CD14-positive monocyte (primary cell): ENCODE measurements at regions not wholly inside any gene's neighbourhood (a gene's known extent, or its start where the extent isn't known, plus 50 kb on each side); places are given as distances from the start of the nearest gene placed in this dataset.

Source experiments
- DNase-seq, 3 donors: peaks; one replicate each; pipeline ENCODE4 v3.0.0-alpha.2; 2011 to 2022
- H2AFZ ChIP-seq: 2 replicates; pipeline ENCODE4 v1.6.0; 2012; ENCODE audit warnings: mild to moderate bottlenecking, low read depth, low read length, inconsistent platforms; ENCODE audit not compliant: insufficient read depth, poor library complexity, severe bottlenecking
- H3K27ac ChIP-seq, 2 donors: 1 replicate in 1 of 2; 2 replicates in 1 of 2; pipeline ENCODE4 v1.5.1; 2012 to 2013; ENCODE audit warnings: low read length in 2 of 2, control low read depth in 1 of 2, inconsistent platforms in 1 of 2, low read depth in 1 of 2, mild to moderate bottlenecking in 1 of 2
- H3K27me3 ChIP-seq, 2 donors: one replicate each; pipeline versions ENCODE4 v1.6.0 to v1.6.1; 2011 to 2013; ENCODE audit warnings: low read length in 2 of 2; ENCODE audit not compliant: control insufficient read depth in 2 of 2, insufficient read depth in 2 of 2
- H3K36me3 ChIP-seq, 2 donors: replicated peaks in 1 of 2; 1 replicate in 1 of 2; 2 replicates in 1 of 2; pipeline versions ENCODE4 v1.5.1 to v1.6.1; 2012 to 2013; ENCODE audit warnings: low read length in 2 of 2, control low read depth in 1 of 2, inconsistent platforms in 1 of 2, mild to moderate bottlenecking in 1 of 2; ENCODE audit not compliant: insufficient read depth in 2 of 2, control insufficient read depth in 1 of 2
- H3K4me1 ChIP-seq, 2 donors: 1 replicate in 1 of 2; 2 replicates in 1 of 2; pipeline versions ENCODE4 v1.5.1 to v1.6.1; 2012 to 2013; ENCODE audit warnings: low read length in 2 of 2, control low read depth in 1 of 2, inconsistent platforms in 1 of 2, mild to moderate bottlenecking in 1 of 2, moderate library complexity in 1 of 2; ENCODE audit not compliant: insufficient read depth in 2 of 2, control insufficient read depth in 1 of 2
- H3K4me2 ChIP-seq: replicated peaks from 2 replicates; pipeline ENCODE3; 2012; ENCODE audit warnings: low read length, moderate library complexity, mild to moderate bottlenecking; ENCODE audit not compliant: poor library complexity, severe bottlenecking; ENCODE audit errors: extremely low read depth
- H3K4me3 ChIP-seq, 3 experiments: fragments of 200-600 bp in 1 of 3; sonication (generic) in 1 of 3; replicated peaks in 1 of 3; 1 replicate in 2 of 3; 2 replicates in 1 of 3; pipeline ENCODE4 v1.5.1; 2011 to 2013; ENCODE audit warnings: low read length in 3 of 3, mild to moderate bottlenecking in 3 of 3, control low read depth in 2 of 3, low read depth in 2 of 3, inconsistent platforms in 1 of 3, moderate library complexity in 1 of 3
- H3K79me2 ChIP-seq: 2 replicates; pipeline ENCODE4 v1.6.0; 2012; ENCODE audit warnings: mild to moderate bottlenecking, control low read depth, inconsistent platforms, low read length, moderate library complexity; ENCODE audit not compliant: insufficient read depth
- H3K9ac ChIP-seq: 2 replicates; pipeline ENCODE4 v1.6.0; 2017; ENCODE audit warnings: low read length, mild to moderate bottlenecking; ENCODE audit not compliant: insufficient read depth, poor library complexity, severe bottlenecking
- H3K9me3 ChIP-seq, 2 donors: replicated peaks in 1 of 2; 1 replicate in 1 of 2; 2 replicates in 1 of 2; pipeline versions ENCODE4 v1.5.1 to v1.6.1; 2012 to 2013; ENCODE audit warnings: low read length in 2 of 2, control low read depth in 1 of 2; ENCODE audit not compliant: control insufficient read depth in 1 of 2, insufficient read depth in 1 of 2
- H4K20me1 ChIP-seq: 2 replicates; pipeline ENCODE4 v1.6.0; 2012; ENCODE audit warnings: mild to moderate bottlenecking, low read length, control low read depth, moderate library complexity; ENCODE audit not compliant: insufficient read depth
- H3K27ac Mint-ChIP-seq, 7 donors: one replicate each; pipeline ENCODE4 v1.8.0; 2020; ENCODE audit warnings: mild to moderate bottlenecking in 7 of 7, mixed read lengths in 7 of 7, moderate library complexity in 6 of 7, inconsistent platforms in 2 of 7
- H3K27me3 Mint-ChIP-seq, 3 donors: one replicate each; pipeline ENCODE4 v1.8.0; 2021 to 2022; ENCODE audit warnings: low read depth in 3 of 3, mild to moderate bottlenecking in 3 of 3, mixed read lengths in 3 of 3, moderate library complexity in 3 of 3, inconsistent platforms in 1 of 3
- H3K36me3 Mint-ChIP-seq, 2 donors: one replicate each; pipeline ENCODE4 v1.8.0; 2020; ENCODE audit warnings: mixed read lengths in 2 of 2, inconsistent platforms in 1 of 2, mild to moderate bottlenecking in 1 of 2
- H3K4me1 Mint-ChIP-seq: one replicate; pipeline ENCODE4 v1.8.0; 2020; ENCODE audit warnings: mild to moderate bottlenecking, mixed read lengths
- H3K4me3 Mint-ChIP-seq, 2 donors: one replicate each; pipeline ENCODE4 v1.8.0; 2020; ENCODE audit warnings: mild to moderate bottlenecking in 2 of 2, mixed read lengths in 2 of 2, moderate library complexity in 1 of 2
- H3K9me3 Mint-ChIP-seq, 7 donors: one replicate each; pipeline ENCODE4 v1.8.0; 2020 to 2022; ENCODE audit warnings: mixed read lengths in 7 of 7, mild to moderate bottlenecking in 6 of 7, moderate library complexity in 6 of 7, inconsistent platforms in 2 of 7
- WGBS: methylation state at CpG from one replicate; pipeline ENCODE4 v1.1.5; 2013; ENCODE audit warnings: missing lambda C conversion rate; ENCODE audit not compliant: insufficient coverage; 5-methylcytosine and 5-hydroxymethylcytosine counted together
- intact Hi-C, 2 donors: fragments of 100-400 bp; cut with micrococcal nuclease; formaldehyde crosslinking; loops; one replicate each; pipeline versions ENCODE4 v1.15.0 to v1.15.1; 2023
- TF ChIP-seq, protein P1 (sequence below): fragments of 200-600 bp; IDR thresholded peaks from one replicate; pipeline ENCODE4 v1.8.0; 2022; ENCODE audit warnings: antibody characterized with exemption, mild to moderate bottlenecking

- peaks cover 0 to 9% (median 3%) of the 10 kb centered on the region in 7 donors for H3K9me3 Mint-ChIP-seq
- H3K79me2 ChIP-seq, result no peaks in the 10 kb centered on the region
- H3K36me3 ChIP-seq, result no peaks in the 10 kb centered on the region
- H2AFZ ChIP-seq, result no peak overlapping the region
- no peaks in the 10 kb centered on the region for H3K27me3 Mint-ChIP-seq
- no peaks in the 10 kb centered on the region for H4K20me1 ChIP-seq
- intact Hi-C loops, result no loop called here
- H3K4me1 Mint-ChIP-seq, result peaks cover 3% of the 10 kb centered on the region
- H3K9me3 ChIP-seq, result no peaks in the 10 kb centered on the region
- H3K27ac Mint-ChIP-seq, result no peak overlapping the region
- H3K27me3 ChIP-seq, result no peaks in the 10 kb centered on the region
- no CpG with 5 or more reads among the region's 2 CpGs for WGBS
- H3K4me3 Mint-ChIP-seq, result no peak overlapping the region
- DNase-seq, result no peak
- TF ChIP-seq, protein P1, sequence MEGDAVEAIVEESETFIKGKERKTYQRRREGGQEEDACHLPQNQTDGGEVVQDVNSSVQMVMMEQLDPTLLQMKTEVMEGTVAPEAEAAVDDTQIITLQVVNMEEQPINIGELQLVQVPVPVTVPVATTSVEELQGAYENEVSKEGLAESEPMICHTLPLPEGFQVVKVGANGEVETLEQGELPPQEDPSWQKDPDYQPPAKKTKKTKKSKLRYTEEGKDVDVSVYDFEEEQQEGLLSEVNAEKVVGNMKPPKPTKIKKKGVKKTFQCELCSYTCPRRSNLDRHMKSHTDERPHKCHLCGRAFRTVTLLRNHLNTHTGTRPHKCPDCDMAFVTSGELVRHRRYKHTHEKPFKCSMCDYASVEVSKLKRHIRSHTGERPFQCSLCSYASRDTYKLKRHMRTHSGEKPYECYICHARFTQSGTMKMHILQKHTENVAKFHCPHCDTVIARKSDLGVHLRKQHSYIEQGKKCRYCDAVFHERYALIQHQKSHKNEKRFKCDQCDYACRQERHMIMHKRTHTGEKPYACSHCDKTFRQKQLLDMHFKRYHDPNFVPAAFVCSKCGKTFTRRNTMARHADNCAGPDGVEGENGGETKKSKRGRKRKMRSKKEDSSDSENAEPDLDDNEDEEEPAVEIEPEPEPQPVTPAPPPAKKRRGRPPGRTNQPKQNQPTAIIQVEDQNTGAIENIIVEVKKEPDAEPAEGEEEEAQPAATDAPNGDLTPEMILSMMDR, result no peak
- no peak overlapping the region for H3K27ac ChIP-seq
- H3K4me1 ChIP-seq, result no peaks in the 10 kb centered on the region
- H3K9ac ChIP-seq, result no peak overlapping the region
- no peak overlapping the region for H3K4me3 ChIP-seq
- H3K36me3 Mint-ChIP-seq, result no peaks in the 10 kb centered on the region
- no peak overlapping the region for H3K4me2 ChIP-seq
Measured at GRCh38 chr2:59893612-59894011, 659.8 kb downstream of the BCL11A start.

- Mint-ChIP-seq H3K4me3 (no peak overlapping the region), H3K27me3 (no peaks in the 10 kb centered on the region), H3K36me3 (no peaks in the 10 kb centered on the region), H3K9me3 (peaks cover 0 to 9% (median 3%) of the 10 kb centered on the region in 7 donors), H3K4me1 (peaks cover 3% of the 10 kb centered on the region), H3K27ac (no peak overlapping the region)
- H3K36me3 ChIP-seq, result no peaks in the 10 kb centered on the region
- no peak overlapping the region for H3K27ac ChIP-seq
- no peaks in the 10 kb centered on the region for H3K4me1 ChIP-seq
- DNase-seq, result no peak
- H3K9ac ChIP-seq, result no peak overlapping the region
- H4K20me1 ChIP-seq, result no peaks in the 10 kb centered on the region
- intact Hi-C loops, result no loop called here
- H3K4me2 ChIP-seq, result no peak overlapping the region
- H2AFZ ChIP-seq, result no peak overlapping the region
- TF ChIP-seq, protein P1, result no peak
- WGBS, result 81% methylated on average over 2 of the region's 5 CpGs
- H3K79me2 ChIP-seq, result no peaks in the 10 kb centered on the region
- H3K27me3 ChIP-seq, result no peaks in the 10 kb centered on the region
- no peak overlapping the region for H3K4me3 ChIP-seq
- H3K9me3 ChIP-seq, result no peaks in the 10 kb centered on the region
Measured at GRCh38 chr2:59892398-59892797, 661.1 kb downstream of the BCL11A start.
